GM03348 (cell line): ENCODE measurements at regions not wholly inside any gene's neighbourhood (a gene's known extent, or its start where the extent isn't known, plus 50 kb on each side); places are given as distances from the start of the nearest gene placed in this dataset.

Source experiments
- DNase-seq: peaks from one replicate; pipeline ENCODE4 v3.0.0; 2012; ENCODE audit warnings: low spot score

GRCh38 chr20:24376311-24377099 lies 92.9 kb upstream of the SYNDIG1 start:
- peak; percentile 15 for DNase-seq

GRCh38 chr20:24373372-24373771 lies 96.1 kb upstream of the SYNDIG1 start:
- DNase-seq = no peak

- no peak for DNase-seq
These were observed 98.3 kb upstream of the SYNDIG1 start for GRCh38 chr20:24370911-24371695.

GRCh38 chr20:24370249-24370648 lies 99.2 kb upstream of the SYNDIG1 start:
- no peak for DNase-seq

- DNase-seq = no peak
These were observed 101.2 kb upstream of the SYNDIG1 start for GRCh38 chr20:24368253-24368652.

GRCh38 chr20:24366336-24367004 lies 103.0 kb upstream of the SYNDIG1 start:
- no peak for DNase-seq

- no peak for DNase-seq
These were observed 103.8 kb upstream of the SYNDIG1 start for GRCh38 chr20:24365670-24366069.

- DNase-seq = no peak
These were observed 104.9 kb upstream of the SYNDIG1 start for GRCh38 chr20:24364482-24364881.

GRCh38 chr20:24363031-24363430 lies 106.4 kb upstream of the SYNDIG1 start:
- no peak for DNase-seq

- DNase-seq = no peak
These were observed 107.3 kb upstream of the SYNDIG1 start for GRCh38 chr20:24362080-24362479.

- DNase-seq = no peak
These were observed 107.9 kb upstream of the SYNDIG1 start for GRCh38 chr20:24361541-24361940.

- no peak for DNase-seq
These were observed 108.9 kb upstream of the SYNDIG1 start for GRCh38 chr20:24360531-24360930.

- DNase-seq = no peak
These were observed 110.0 kb upstream of the SYNDIG1 start for GRCh38 chr20:24359321-24360027.

GRCh38 chr20:24357931-24358330 lies 111.5 kb upstream of the SYNDIG1 start:
- no peak for DNase-seq

GRCh38 chr20:24357177-24357576 lies 112.3 kb upstream of the SYNDIG1 start:
- no peak for DNase-seq

- DNase-seq = no peak
These were observed 116.2 kb upstream of the SYNDIG1 start for GRCh38 chr20:24353135-24353690.

GRCh38 chr20:24350923-24351368 lies 118.5 kb upstream of the SYNDIG1 start:
- DNase-seq = peak; percentile 41

GRCh38 chr20:24341781-24342180 lies 127.6 kb upstream of the SYNDIG1 start:
- DNase-seq = no peak

- no peak for DNase-seq
These were observed 128.5 kb upstream of the SYNDIG1 start for GRCh38 chr20:24340933-24341332.

- DNase-seq = no peak
These were observed 130.2 kb upstream of the SYNDIG1 start for GRCh38 chr20:24339210-24339641.

- DNase-seq = no peak
These were observed 131.9 kb upstream of the SYNDIG1 start for GRCh38 chr20:24337551-24337950.

GRCh38 chr20:24337069-24337468 lies 132.4 kb upstream of the SYNDIG1 start:
- DNase-seq = peak; percentile 29
